Panc1 (cell line): ENCODE measurements at regions not wholly inside any gene's neighbourhood (a gene's known extent, or its start where the extent isn't known, plus 50 kb on each side); places are given as distances from the start of the nearest gene placed in this dataset.

Experiments used
- ATAC-seq: fragments of 200-7000 bp; cut with Tn5 transposase; 2 replicates; pipeline ENCODE4 v1.9.1; 2020; ENCODE audit warnings: mild to moderate bottlenecking, moderate library complexity
- BruUV-seq: library from RNA; stranded (reverse); fragments of 400-500 nt; replicated peaks from 2 replicates; lab custom pipeline; 2021; lab: Mats Ljungman, UMichigan
- CTCF ChIA-PET: fragments of 300-600 bp; sonication (Branson Sonifier 250); formaldehyde crosslinking; loops from one replicate; lab custom pipeline; 2022; ENCODE audit warnings: antibody characterized with exemption; lab: Charles Lee
- POLR2A ChIA-PET: fragments of 300-600 bp; sonication (Branson Sonifier 250); formaldehyde crosslinking; loops from one replicate; lab custom pipeline; 2022; ENCODE audit warnings: antibody characterized with exemption; lab: Charles Lee
- DNase-seq: peaks from one replicate; pipeline ENCODE4 v3.0.0-alpha.2; 2010; ENCODE audit warnings: low read depth, low spot score
- H3K27ac ChIP-seq: 2 replicates; pipeline ENCODE4 v1.5.1; 2011; ENCODE audit warnings: mild to moderate bottlenecking, low read length, inconsistent platforms
- H3K27me3 ChIP-seq: fragments of 200-500 bp; sonication (Bioruptor generic); 2 replicates; pipeline ENCODE4 v1.6.0; 2014; ENCODE audit warnings: low read length, inconsistent platforms; ENCODE audit not compliant: control insufficient read depth, insufficient read depth
- H3K36me3 ChIP-seq: fragments of 200-500 bp; sonication (Bioruptor generic); 2 replicates; pipeline ENCODE4 v1.5.1; 2014; ENCODE audit warnings: inconsistent platforms, mild to moderate bottlenecking, low read length, moderate library complexity; ENCODE audit not compliant: control insufficient read depth, insufficient read depth
- H3K4me1 ChIP-seq: 2 replicates; pipeline ENCODE4 v1.5.1; 2011; ENCODE audit warnings: inconsistent platforms, mild to moderate bottlenecking, low read length, moderate library complexity; ENCODE audit not compliant: control insufficient read depth, insufficient read depth
- H3K4me3 ChIP-seq, 2 experiments: 2 replicates each; pipeline ENCODE4 v1.5.1; 2011 to 2012; ENCODE audit warnings: low read depth in 2 of 2, low read length in 2 of 2, mild to moderate bottlenecking in 2 of 2, inconsistent platforms in 1 of 2, moderate library complexity in 1 of 2
- H3K9me3 ChIP-seq: fragments of 200-500 bp; sonication (Bioruptor generic); 2 replicates; pipeline ENCODE4 v1.5.1; 2014; ENCODE audit warnings: low read depth, mild to moderate bottlenecking, inconsistent platforms, low read length, moderate library complexity; ENCODE audit not compliant: control insufficient read depth, insufficient read depth
- CTCF ChIP-seq: fragments of 450-650 bp; IDR thresholded peaks from 2 replicates; pipeline ENCODE4 v1.5.1; 2017; ENCODE audit warnings: mild to moderate bottlenecking
- POLR2AphosphoS5 ChIP-seq: IDR thresholded peaks from 2 replicates; pipeline ENCODE4 v1.6.1; 2012; ENCODE audit warnings: mild to moderate bottlenecking, low read depth, low read length, moderate library complexity
- REST ChIP-seq, 2 experiments: IDR thresholded peaks; 2 replicates each; pipeline ENCODE4 v1.6.1; 2011 to 2012; ENCODE audit warnings: low read depth in 2 of 2, control low read depth in 1 of 2, low read length in 1 of 2, mild to moderate bottlenecking in 1 of 2, moderate library complexity in 1 of 2; ENCODE audit not compliant: insufficient read depth in 1 of 2
- SIN3A ChIP-seq: IDR thresholded peaks from 2 replicates; pipeline ENCODE4 v1.6.1; 2012; ENCODE audit warnings: low read depth, mild to moderate bottlenecking, low read length, moderate library complexity, borderline replicate concordance; ENCODE audit not compliant: insufficient read depth
- TCF7L2 ChIP-seq: IDR thresholded peaks from 2 replicates; pipeline ENCODE4 v1.6.1; 2011; ENCODE audit warnings: mild to moderate bottlenecking, low read depth, low read length, inconsistent platforms
- in situ Hi-C: cut with HindIII; loops from 2 replicates; pipeline ENCODE4 v1.10.0; 2016; ENCODE audit warnings: low sequenced_read_pairs, low pct_unique_long_range_greater_than_20kb
- intact Hi-C: fragments of 100-400 bp; cut with micrococcal nuclease; formaldehyde crosslinking; loops from one replicate; pipeline ENCODE4 v1.10.0; 2022; ENCODE audit not compliant: unreplicated experiment

GRCh38 chr3:84444726-84445521 lies 513.9 kb upstream of the CADM2 start:
- H3K27me3 ChIP-seq, result no peaks in the 10 kb centered on the region
- H3K9me3 ChIP-seq, result no peaks in the 10 kb centered on the region
- TF ChIP-seq SIN3A (no peak), TCF7L2 (no peak), POLR2AphosphoS5 (no peak), CTCF (no peak), REST (IDR thresholded peaks at IDR 0.05; ENCODE audit: insufficient read depth in 1 of 2, low read depth in 2 of 2, low read length in 1 of 2) (no peak)
- H3K4me1 ChIP-seq, result no peaks in the 10 kb centered on the region
- ChIA-PET CTCF (no interaction called here), POLR2A (interaction anchor here (0.5 kb wide), 1 partner anchor 179 kb away, joined by 3 read pairs; no protein-coding TSS in a partner anchor)
- intact Hi-C loops, result no loop called here
- no peak for DNase-seq
- no peaks in the 10 kb centered on the region for H3K36me3 ChIP-seq
- H3K27ac ChIP-seq, result no peak overlapping the region
- no peak overlapping the region for H3K4me3 ChIP-seq
- in situ Hi-C loops, result no loop called here
- no TSS peak for BruUV-seq
- ATAC-seq, result no peak

GRCh38 chr3:84487296-84487695 lies 471.5 kb upstream of the CADM2 start:
- ATAC-seq (no peak), DNase-seq (no peak)
- intact Hi-C loops, result no loop called here
- Histone ChIP-seq H3K4me3 (no peak overlapping the region), H3K27me3 (no peaks in the 10 kb centered on the region), H3K9me3 (no peaks in the 10 kb centered on the region), H3K4me1 (no peaks in the 10 kb centered on the region), H3K27ac (no peak overlapping the region), H3K36me3 (no peaks in the 10 kb centered on the region)
- TF ChIP-seq CTCF, result no peak
- TF ChIP-seq SIN3A, result no peak
- TF ChIP-seq REST (IDR thresholded peaks at IDR 0.05; ENCODE audit: insufficient read depth in 1 of 2, low read depth in 2 of 2, low read length in 1 of 2), result no peak
- TF ChIP-seq POLR2AphosphoS5, result no peak
- no peak for TF ChIP-seq TCF7L2
- ChIA-PET POLR2A (no interaction called here), CTCF (no interaction called here)
- BruUV-seq, result no TSS peak
- in situ Hi-C loops, result no loop called here
